Activated T-cell treated with anti-CD3 and anti-CD28 coated beads for 48 hours (primary cell): ENCODE measurements at regions not wholly inside any gene's neighbourhood (a gene's known extent, or its start where the extent isn't known, plus 50 kb on each side); places are given as distances from the start of the nearest gene placed in this dataset.

ENCODE experiments used
- DNase-seq: peaks from one replicate; pipeline ENCODE4 v3.0.0-alpha.2; 2020; ENCODE audit warnings: low read depth

DNA sequence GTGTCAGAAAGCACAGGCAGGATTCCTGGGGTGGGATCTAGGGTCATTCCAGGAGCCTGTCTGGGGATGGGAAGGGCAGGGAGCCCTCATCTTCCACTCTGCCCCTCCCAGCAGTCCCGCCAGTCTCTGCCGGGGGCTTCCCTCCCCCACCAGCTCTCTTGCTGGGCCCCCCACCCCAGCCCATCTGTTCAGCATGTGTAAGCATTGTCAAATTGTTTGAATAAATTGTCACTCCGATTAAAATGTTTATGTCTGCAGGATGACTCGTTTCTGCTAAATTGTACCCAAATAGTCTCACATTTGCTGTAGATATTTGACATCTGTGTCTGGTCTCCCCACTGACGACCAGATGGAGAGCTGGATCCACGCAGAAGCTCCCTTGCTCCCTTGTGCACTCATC is 257.6 kb downstream of the ANKRD60 start:
- DNase-seq = no peak

DNA sequence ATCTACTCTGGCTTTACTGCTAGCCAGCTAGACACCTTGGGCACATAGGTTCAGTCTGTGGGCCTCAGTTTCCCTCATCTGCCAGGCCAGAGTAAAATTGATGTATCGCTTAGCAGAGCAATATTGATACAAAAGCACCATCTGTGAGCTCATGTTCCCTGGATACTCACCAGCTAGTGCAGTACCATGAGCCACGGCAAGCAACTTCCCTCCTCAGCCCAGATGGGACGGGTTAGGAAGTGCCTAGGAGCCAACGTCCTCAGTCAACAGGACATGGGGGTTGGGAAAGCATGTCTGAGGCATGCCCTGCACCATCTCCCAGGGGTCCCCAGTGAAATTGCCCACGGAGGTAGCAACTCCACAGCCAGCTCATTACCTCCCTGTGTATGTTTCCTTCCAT is 258.3 kb downstream of the ANKRD60 start:
- no peak for DNase-seq

DNA sequence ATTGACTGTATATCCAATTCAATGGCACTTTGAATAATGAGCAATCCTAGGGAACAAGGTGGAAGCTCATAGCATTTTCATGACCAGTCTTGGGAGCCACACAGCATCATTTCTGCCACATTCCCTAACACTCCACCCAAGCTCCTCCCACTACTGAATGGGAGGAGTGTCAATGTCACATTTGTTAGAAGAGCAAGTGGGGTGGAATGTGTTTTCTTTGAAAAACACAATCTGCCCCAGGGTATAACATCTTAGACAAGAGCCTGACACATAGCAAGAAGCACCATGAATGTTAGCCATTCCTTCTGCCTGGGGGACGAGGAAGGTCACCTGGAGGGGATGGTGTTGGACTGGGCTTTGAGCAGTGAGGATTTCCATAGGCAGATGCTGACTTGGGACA is 258.3 kb upstream of the PMEPA1 start:
- no peak for DNase-seq

DNA sequence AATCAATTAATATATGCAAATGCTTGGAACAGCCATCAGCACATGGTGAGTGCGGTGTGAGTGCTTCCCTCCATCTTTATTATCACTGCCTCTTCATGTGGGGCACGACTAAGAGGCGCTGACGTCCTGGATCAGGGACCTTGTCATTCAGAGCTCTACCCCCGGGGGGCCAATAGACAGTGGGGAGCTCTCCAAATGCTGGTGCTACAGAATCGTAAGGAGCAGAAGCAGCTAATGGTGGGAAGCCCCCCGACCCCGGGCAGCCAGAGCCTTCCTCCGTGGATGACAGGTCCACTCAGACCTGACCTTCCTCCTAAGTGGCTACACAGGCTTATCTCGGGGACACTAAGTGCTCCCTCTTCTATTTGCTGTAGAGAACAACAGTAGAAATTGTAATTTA is 257.5 kb upstream of the PMEPA1 start:
- DNase-seq = no peak

DNA sequence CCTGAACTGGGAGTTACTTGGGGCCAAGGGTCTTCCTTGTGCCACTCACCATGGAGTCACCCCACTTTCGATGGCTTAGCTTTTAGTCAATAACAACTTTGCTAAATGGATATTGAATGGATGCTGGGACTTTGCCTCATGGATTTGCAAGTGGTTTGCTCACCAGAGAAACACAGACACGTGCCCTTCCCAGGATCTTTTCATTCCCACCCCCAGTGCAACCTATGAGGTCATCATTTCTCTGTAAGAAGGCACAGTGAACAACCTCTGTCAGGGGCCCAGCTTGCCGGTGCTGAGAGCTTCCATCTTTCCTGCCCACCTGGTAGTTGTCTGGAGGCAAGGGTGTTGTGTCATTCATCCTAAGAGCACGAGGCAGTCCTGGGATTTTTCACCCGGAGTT is 256.8 kb upstream of the PMEPA1 start:
- no peak for DNase-seq

DNA sequence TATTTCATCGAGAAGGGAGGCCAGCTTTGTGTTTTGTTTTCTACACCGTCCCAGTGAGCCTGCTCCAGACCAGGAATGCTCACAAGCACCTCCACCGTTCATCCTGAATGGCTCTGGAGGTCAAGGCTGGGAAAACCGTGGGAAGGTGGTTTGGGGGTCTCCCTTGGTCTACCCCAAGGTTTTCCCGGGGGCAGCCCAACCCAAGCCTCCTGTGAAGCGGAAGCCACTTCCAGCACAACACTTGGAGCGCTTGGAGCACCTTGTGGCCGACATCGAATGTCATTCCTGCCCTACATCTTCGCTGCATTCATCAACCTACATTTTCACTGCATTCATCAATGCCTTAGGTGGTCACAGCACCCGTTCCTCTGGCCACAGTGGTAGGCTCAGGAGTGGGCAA is 255.6 kb upstream of the PMEPA1 start:
- no peak for DNase-seq

DNA sequence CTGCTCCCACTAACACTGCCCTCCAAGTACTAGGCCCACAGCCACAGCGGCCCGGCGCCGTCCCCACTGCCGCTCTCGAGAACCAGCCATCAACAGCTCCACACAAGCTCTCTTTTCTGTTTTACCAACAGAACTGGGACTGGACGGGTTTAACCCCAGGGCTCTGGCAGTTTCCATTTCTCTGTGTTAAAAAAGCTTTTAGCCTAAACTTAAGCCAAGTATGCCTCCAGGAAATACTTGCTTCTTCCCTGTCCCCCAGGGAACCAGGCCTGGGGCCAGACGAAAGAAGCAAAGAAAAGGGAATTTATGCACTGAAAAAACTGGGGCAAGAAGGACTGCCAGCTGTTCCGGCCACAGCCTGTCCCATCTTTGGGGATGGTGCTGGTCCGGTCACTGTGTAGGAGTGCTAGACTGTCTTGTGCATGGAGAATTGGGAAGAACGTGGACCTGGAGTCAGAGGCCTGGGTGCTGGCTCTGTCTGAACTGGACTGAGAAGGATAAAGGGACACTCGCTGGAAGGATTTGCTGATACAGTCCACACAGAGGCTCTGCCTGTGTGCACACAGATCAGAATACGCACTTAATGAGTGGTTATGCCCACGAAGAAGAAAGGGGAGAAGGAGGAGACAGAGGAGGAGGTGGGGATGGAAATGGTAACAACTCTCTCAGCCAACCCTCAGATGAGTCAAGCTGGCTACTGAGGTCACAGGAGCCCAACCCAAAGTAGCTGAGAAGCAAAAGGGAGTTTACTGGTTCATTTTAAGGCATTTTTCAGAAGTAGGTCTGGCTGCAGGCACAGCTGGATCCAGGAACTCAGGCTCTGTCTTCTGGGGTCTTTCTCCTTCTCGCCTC is 254.4 kb upstream of the PMEPA1 start:
- no peak for DNase-seq

DNA sequence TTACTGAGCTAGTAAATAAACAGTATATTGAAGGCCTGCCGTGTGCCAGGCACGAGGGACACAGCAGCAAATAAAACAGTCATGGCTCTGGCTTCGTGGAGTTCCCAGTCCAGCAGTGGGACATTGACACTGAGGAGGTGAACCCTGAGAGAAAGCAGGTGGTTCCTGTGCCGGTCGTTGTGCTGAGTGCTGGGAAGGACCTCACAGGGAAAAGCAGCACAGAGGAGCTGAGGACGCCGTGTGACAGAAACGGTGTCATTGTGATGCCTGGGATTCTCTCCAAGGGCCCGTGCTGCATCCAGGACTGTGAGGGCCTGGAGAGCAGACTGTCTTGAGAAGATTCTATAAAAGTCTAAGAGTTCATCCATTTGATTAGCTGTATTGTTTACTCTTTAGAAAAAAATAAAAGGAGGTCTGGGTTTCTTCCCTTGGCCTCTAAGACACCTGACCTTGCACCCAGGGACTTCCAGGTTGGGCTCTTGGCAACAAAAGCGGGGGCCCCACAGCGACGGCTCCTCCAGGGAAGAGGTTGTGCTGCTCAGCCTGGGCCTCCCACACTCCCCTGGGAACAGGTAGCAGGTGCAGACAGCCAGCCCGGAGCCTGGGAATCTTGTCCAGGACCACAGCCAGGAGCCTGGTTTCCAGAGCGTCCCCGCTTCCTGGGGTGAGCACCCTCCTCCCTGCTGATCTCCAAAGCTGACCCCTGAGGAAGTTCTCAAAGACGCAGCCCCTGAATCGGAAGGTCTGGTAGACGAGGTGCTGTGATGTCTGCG is 251.2 kb upstream of the PMEPA1 start:
- no peak for DNase-seq

DNA sequence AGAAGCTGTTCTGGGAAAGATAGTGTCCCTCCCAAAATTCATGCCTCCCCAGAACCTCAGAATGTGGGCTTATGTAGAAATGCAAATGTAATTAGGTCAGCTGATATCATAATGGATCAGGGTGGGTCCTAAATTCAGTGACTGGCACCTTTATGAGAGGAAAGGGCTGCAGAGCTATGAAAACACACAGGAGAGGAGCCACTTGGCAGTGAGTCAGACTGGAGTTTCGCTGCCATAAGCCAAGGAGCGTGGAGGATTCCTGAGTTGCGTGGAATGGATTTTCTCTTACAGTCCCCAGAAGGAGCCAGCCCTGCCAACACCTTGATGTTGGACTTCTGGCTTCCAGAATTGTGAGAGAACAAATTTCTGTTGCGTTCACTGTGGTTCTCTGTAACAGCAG is 249.8 kb upstream of the PMEPA1 start:
- no peak for DNase-seq

DNA sequence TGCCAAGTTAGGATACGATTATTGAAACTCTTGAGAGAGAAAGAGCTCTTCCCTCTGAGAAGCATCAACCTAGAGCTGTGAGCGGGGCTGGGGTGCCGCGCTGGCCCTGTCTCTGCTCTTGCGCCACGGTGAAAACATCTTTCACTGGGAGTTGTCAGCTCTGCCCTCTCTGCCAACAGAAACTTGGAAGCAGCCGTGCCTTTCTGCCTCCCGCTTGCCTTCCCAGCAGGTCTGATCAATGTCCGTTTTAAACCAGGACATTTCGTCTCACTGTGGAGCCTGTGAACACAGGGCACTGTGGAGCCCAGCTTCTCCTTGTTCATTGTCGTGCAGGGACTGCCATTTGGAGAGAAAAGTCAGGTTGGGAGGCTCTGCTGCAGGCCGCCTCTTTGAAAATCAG is 249.2 kb upstream of the PMEPA1 start:
- no peak for DNase-seq

DNA sequence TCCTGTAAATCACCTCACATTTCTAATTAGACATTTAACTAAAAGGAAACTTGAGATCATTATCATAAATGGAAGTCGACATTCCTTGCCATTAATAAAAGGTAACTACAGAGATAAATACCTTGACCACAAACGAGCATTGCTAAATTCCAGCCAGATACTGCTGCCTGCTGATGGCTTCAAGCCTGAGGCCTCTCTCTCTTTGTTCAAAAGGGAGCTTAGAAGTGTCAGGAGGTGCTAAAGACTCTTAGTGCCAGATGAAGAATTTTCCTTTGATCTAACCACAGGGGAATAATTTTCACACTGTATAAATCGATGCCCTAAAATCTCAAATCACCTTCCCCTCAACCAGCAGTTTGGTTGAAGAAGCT is 248.2 kb upstream of the PMEPA1 start:
- DNase-seq = no peak

DNA sequence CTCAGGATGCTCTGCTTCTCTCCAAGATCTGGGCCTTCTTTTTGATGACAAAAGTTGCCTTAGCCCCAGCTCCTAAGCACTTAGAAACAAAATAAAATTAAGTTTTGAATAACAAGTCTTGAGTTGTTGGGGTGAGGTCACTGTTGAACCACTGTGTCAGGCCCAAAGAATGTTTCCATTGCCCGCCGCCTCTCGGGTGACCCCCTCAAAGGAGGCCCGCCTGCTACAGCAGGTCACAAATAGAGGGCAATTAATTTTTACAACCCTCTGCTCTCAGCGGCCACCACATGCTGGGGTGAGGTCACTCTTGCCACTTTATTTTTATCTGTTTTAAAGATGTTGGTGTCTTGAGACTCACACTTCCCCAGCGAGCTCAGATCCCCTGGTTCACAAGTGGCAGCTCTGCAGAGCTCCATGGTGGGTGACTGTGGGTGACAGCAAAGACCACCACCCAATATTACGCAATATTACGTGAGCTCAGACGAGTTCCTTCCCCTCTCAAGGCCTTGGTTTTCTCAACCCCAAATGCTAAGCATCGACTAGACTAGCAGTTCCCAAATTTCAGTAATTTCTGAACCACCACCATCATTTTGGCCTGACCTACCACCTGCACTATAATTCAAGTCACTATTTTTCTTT is 247.7 kb upstream of the PMEPA1 start:
- DNase-seq = no peak

DNA sequence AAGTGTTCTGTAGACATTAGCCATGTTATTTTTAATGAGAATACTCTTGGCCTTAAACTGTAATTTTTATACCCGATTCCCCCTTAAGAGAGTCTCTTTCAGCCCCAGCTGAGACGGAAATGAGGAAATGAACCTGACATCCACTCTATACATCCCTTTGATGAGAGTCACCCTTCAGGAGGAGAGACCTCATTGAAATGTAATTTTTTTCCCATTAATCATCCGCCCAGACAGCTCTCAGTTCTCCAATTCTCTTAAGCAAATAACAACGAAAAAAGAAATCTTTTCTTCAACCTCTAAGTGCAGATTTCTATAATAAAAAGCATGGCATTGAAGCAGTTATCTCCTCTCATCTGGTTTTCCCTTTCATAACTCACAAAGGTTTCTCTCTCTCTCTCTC is 243.8 kb upstream of the PMEPA1 start:
- DNase-seq = no peak

DNA sequence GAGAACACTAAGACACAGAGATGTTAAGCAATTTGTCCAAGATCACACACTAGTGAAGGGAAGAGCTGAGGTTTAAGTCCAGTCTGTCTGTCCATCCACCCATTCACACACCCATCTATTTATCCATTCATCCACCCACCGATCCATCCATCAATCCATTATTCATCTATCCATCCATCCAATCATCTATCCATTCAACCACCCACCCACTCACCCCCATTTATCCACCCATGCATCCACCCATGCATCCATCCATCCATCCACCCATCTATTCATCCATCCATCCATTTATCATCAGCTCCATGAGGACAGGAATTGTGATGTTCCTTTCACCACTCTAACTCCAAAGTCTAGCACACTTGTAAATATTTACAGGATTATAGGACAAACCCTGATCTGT is 242.3 kb upstream of the PMEPA1 start:
- DNase-seq = no peak

DNA sequence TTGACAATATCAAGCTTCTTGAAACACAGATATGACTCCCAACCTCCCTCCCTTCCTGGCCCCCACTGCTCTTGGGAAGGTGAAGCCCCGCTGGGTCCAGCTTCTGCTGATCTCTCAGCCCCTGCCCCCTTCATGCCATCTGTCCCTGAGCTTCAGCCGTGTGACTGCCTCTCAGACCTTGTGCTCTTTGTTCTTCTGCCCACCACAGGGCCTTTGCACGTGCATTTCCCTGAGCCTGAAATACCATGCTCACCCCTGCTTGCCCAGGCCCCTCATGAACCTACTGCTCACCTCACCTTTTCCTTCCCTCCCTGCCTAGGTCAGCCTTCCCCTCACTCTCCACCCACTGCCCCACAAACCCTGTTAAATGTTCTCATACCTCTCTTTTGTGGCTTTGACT is 241.7 kb upstream of the PMEPA1 start:
- DNase-seq = no peak

DNA sequence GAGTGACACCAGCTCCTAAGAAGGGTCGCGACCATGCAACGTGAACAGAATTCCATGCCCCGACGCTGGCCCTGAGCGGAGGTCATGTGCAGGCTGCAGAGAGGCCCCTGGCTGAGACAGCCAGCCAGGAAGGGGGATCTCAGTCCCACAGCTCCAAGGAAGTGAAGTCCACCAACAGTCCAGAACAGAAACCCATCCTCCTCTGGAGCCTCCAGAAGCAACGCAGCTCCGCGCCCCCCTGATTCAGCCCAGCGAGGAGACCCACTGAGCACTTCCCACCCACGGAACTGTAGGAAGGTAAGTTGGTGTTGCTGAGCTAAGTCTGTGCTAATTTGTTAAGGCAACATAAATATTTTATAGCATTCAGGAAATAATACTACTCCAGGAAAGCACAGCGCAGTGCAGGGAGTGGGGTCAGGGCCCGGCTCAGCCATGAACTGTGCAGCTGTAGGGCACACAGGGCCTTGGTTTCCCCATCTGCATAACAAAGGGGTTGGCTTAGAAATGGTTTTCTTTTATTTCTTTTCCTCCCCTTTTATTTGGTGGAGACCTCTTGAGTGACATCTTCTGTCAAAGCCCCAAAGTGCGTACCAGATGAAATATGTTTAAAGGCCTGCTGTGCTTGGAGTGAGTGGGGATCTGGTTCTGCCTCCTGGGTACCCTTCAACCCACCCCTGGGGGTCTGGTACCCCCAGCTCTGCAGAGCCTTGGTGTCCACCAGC is 241.1 kb upstream of the PMEPA1 start:
- DNase-seq = no peak

DNA sequence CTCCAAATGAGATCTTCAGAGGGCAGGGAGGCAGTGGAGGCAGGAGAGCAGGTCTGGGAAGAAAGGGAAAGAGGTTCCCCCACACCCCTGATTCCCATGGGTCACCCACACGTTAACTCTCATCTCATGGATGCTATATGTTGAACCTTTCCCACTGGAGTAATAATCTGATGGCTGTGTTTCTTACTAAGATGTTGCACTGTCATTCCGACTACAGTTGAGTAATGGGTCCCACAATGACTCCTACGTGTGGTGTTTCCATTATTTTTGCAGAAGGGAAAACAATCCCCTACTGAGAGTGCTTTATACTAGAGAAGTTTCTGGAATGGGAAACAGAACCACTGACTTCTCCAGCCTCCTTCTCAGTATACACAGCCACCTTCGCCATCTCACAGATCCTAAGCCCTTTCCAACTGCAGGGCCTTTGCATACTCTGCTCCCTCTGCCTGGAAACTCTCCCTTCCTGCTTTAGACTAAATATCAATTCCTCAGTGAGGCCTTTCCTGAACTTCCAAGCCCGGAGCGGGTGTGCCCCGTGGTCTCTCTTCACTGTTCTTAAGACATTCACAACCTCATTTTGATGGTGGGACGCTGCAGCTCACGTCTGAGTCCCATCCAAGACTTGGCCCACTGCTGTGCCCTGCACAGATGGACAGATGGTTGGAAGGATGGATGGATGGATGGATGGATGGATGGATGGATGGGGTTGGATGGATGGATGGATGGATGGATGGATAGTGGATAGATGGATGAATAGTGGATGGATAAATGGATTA is 238.6 kb upstream of the PMEPA1 start:
- no peak for DNase-seq

DNA sequence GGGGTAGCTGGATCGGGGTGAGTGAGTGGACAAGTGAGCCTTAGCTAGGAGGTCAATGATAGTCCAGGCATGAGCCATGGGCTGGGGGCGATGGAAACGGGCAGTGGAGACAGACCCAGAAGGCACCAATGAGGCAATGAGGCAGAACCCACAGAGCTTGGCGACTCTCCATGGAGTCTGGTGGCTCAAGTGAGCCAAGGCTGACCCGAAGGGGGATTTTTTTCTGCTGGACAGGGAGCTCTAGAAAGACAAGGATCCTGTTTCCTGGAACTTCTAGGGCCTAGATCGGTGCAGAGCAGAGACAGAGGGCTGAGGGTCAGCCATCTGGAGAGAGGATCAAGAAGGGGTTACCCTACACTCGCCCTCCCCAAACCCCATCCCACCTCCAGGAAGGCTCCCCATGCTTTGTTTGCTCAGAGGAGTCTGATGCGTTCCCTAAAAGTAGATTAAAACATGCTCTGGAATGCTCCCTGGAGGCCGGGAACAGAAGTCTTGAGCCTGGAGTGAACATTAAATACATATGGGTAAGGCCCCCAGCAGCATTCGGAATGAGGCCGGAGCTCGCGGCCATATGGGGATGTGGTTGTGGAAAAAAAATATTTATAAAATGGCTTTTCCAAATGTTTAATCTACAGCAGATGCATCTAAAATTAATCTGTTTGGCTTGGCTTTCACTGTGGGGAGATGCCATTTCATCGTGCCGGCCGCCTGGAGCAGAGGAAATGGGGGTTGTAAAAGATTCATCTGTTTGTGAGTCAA is 237.8 kb upstream of the PMEPA1 start:
- no peak for DNase-seq

DNA sequence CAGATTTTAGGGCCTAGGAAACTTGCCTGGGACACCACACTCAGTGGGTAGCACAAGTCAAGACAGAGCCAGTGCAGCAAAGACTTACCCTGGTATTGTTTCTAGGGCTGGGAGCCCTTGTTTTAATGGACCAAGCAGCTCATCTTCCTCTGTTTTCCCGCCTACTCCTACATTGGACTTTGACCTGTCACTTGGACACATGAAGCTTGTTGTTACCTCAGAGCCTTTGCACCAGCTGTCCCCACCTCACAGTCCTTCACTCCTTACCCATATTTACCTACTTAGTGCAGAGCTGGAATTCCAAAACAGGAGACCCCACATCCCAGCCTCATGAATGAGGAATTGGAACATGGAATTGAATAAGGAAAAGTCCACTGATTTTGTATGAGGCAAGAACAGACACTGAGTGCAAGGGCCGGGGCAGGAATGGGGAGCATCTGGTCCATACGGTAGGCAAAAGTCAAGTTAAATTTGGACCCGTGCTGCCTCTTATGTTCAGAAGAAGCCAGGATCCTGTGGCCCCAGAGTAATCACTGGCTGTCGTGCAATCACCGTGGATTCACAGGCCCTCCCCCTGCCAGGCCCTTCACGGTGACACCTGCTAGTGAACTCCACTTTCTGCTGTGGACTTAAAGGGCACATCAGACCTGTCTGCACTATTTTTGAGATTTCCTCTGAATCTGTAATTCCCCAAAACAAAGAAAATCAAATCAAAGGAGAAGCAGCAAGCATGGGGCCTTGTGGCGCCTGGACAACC is 236.9 kb upstream of the PMEPA1 start:
- no peak for DNase-seq

DNA sequence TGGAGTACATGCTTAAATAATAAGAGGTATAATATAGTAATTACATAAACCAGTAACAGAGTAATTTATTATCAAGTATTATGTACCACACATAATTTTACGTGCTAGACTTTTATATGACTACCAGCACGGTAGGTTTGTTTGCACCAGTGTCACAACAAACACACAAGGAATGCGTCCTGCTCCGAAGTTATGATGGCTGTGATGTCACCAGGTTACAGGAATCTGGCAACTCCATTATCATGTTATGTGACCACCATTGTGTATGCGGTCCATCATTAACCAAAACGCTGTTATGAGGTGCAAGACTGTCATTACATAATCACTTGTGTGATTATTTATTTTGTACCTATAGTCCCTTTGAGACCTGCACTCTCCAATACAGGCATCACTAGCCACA is 235.2 kb upstream of the PMEPA1 start:
- DNase-seq = no peak
